ENCODE measurements at regions not wholly inside any gene's neighbourhood (a gene's known extent, or its start where the extent isn't known, plus 50 kb on each side); places are given as distances from the start of the nearest gene placed in this dataset.
"Not testable (repeated sequence)": the region's sequence is repeated elsewhere in the genome, so short reads cannot be mapped to it uniquely, and the experiment has no call there.

DNA sequence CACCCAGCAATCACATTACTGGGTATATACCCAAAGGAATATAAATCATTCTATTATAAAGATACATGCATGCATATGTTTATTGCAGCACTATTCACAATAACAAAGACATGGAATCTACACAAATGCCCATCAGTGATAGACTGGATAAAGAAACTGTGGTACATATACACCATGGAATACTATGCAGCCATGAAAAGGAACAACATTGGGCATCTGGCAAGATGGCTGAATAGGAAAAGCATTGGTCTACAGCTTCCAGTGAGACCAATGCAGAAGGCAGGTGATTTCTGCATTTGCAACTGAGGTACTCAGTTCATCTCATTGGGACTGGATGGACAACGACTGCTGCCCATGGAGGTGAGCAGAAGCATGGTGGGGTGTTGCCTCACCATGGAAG lies 128.6 kb downstream of the FCRL5 start:
- TF ChIP-seq CTCF (IDR thresholded peaks at IDR 0.05; ENCODE audit: low read depth, low read length, poor library complexity, severe bottlenecking); EZH2phosphoT487 (IDR thresholded peaks at IDR 0.05; ENCODE audit: borderline replicate concordance, low read length): not testable (repeated sequence)
